SJCRH30 (cell line): ENCODE measurements at regions not wholly inside any gene's neighbourhood (a gene's known extent, or its start where the extent isn't known, plus 50 kb on each side); places are given as distances from the start of the nearest gene placed in this dataset.

Experiments used
- DNase-seq, 2 experiments: peaks; one replicate each; pipeline ENCODE4 v3.0.0-alpha.2; 2015 to 2020
- H3K27ac ChIP-seq: fragments of 250-450 bp; sonication (Bioruptor Pico); 2 replicates; pipeline ENCODE4 v1.5.1; 2020; ENCODE audit warnings: mild to moderate bottlenecking, moderate library complexity
- H3K27me3 ChIP-seq: fragments of 250-450 bp; sonication (Bioruptor Pico); 2 replicates; pipeline ENCODE4 v1.5.1; 2020; ENCODE audit warnings: mild to moderate bottlenecking, moderate library complexity
- H3K36me3 ChIP-seq: fragments of 250-450 bp; sonication (Bioruptor Pico); 2 replicates; pipeline ENCODE4 v1.5.1; 2020; ENCODE audit warnings: mild to moderate bottlenecking, moderate library complexity
- H3K4me1 ChIP-seq: fragments of 250-450 bp; sonication (Bioruptor Pico); 2 replicates; pipeline ENCODE4 v1.5.1; 2020; ENCODE audit warnings: mild to moderate bottlenecking, moderate library complexity
- H3K4me3 ChIP-seq: fragments of 250-450 bp; sonication (Bioruptor Pico); 2 replicates; pipeline ENCODE4 v1.5.1; 2020; ENCODE audit warnings: mild to moderate bottlenecking, moderate library complexity
- H3K9me3 ChIP-seq: fragments of 250-450 bp; sonication (Bioruptor Pico); replicated peaks from 2 replicates; pipeline ENCODE4 v1.5.1; 2020; ENCODE audit warnings: mild to moderate bottlenecking, moderate library complexity

DNA sequence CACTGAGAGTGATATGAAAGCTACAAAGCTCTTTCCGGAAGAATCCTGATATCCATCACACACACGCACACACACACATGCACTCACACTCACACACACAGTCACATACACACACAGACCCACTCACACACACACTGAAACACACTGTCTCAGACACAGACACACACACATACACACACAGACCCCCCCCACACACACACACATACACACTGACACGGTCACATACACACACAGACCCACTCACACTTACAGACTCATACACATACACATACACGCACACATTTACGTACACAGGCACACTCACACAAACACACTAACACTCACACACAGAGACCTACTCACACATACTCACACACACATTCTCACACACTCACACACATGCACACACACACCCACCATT, 58.6 kb downstream of the LIG4 start:
- Histone ChIP-seq H3K36me3 (no peaks in the 10 kb centered on the region), H3K27me3 (no peaks in the 10 kb centered on the region), H3K9me3 (no peaks in the 10 kb centered on the region), H3K4me1 (no peaks in the 10 kb centered on the region), H3K4me3 (no peak overlapping the region), H3K27ac (no peak overlapping the region)
- DNase-seq = no peak

DNA sequence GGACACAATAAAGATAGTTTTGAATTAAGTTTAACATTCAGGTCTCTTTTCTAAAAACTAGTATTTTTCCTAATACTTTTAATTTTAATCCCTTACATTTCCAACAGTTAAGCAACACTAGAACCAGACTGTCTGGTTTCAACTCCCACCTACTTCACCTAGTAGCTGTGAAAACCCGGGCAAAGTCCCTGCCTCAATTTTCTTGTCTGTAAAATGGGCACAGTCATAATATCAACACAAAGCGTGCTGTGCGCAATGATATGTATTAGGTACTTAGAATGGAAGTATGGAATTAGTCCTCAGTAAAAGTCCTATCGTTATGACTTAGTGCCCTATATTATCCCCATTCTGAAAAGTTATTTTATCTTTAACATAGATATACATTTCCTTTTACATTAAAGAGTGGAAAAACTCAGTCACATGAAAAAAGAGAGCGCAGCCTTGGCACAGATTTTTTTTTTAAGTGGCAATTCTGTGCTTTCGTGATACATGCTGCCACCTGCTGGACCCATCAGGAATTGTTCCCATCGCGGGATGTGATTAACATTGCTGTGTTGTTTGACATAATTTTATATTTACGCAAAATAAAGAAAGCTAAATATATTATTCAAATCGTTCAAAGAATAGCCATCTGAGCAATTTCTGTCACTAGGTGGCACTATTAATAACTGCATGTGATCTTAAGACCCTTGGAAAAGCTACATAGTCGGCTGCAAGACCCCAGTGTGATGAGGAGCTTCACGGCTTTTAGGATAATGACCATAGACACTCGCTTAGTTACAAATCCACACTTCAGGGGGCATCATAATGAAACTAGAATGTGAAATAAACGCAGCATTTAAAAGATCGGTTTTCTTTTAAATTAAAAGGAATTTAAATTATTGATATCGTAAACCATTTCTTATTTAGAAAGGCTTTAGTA, 59.9 kb downstream of the LIG4 start:
- DNase-seq = peak; percentile 17 to 58
- no peak overlapping the region for H3K27ac ChIP-seq
- no peak overlapping the region for H3K4me3 ChIP-seq
- no peaks in the 10 kb centered on the region for H3K36me3 ChIP-seq
- no peaks in the 10 kb centered on the region for H3K4me1 ChIP-seq
- H3K9me3 ChIP-seq = no peaks in the 10 kb centered on the region
- no peaks in the 10 kb centered on the region for H3K27me3 ChIP-seq

DNA sequence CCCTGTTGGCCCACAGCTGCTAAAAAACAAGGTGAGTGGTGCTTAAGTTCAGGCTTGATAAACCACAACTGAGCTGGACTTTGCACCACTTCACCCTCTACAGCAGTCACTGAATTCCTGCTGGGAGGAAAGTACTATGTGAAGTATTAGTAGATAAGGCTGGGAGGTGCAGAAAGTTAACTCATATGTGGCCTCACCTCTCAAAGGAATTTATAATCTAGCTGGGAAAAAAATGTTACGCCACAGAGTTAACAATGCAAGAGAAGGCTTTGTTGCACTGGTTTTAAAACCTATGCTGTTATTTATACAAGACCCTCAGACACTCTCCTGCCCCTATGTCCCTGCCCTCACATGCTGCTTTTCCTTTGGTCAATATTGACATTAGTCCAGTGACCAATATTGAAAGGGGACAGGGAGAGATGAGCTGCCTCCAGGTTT, 60.9 kb downstream of the LIG4 start:
- H3K27ac ChIP-seq = no peak overlapping the region
- DNase-seq = no peak
- H3K4me3 ChIP-seq = no peak overlapping the region
- H3K4me1 ChIP-seq = no peaks in the 10 kb centered on the region
- no peaks in the 10 kb centered on the region for H3K9me3 ChIP-seq
- H3K27me3 ChIP-seq = no peaks in the 10 kb centered on the region
- no peaks in the 10 kb centered on the region for H3K36me3 ChIP-seq

DNA sequence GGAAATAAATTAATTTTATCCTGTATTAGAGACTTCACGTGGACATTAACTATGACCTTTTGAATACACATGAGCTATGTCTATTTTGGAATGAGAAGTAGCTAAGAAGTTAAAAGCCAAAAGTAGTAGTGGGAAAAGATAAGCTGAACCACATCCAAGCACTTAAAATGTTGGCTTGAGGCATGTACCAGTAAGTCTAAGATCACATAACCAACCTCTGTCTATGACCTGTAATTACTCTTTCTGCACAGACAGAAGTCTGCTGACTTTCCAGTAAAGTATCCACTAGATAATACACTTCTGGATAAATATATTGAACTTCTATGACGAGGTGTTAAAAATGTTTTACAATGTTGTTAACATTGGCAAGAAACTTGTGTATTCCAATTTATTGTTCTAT, 68.7 kb downstream of the LIG4 start:
- no peak overlapping the region for H3K4me3 ChIP-seq
- no peak overlapping the region for H3K27ac ChIP-seq
- H3K9me3 ChIP-seq = no peaks in the 10 kb centered on the region
- DNase-seq = no peak
- H3K36me3 ChIP-seq = no peaks in the 10 kb centered on the region
- H3K27me3 ChIP-seq = no peaks in the 10 kb centered on the region
- no peaks in the 10 kb centered on the region for H3K4me1 ChIP-seq

DNA sequence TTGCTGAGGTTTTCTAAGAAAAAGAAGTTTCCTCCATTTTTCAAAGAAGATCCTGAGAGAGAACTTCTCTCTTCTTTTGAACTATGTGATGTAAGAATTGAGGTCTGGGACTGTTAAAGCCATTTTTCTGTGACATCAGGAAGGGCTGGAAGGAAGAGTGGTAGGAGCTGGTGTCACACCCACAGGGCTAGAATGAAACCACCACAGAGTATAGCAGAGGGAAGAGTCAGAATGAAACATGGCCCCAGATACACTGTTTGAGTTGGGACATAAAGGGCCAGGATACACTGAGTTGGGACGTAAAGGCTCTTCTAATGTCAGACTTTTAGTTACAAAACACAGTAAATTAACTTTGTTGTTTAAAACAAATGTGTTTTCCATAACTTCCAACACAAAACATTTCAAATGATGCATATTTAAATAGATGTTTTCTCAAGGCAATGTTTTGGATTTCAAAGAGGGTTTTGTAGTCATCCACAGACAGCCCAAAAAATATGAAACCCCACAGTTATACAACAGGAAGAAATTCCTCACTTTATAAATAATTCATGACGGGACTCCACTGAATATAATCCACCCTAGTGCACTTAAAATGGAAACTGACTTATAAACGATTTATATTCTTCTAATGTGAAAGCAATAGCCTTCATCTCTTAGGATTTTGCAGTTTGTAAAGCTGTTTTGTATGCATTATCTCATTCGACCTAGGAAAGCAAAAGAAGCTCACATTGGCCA, 72.5 kb downstream of the LIG4 start:
- Histone ChIP-seq H3K4me1 (no peaks in the 10 kb centered on the region), H3K27ac (no peak overlapping the region), H3K4me3 (no peak overlapping the region), H3K27me3 (no peaks in the 10 kb centered on the region), H3K9me3 (no peaks in the 10 kb centered on the region), H3K36me3 (no peaks in the 10 kb centered on the region)
- no peak for DNase-seq

DNA sequence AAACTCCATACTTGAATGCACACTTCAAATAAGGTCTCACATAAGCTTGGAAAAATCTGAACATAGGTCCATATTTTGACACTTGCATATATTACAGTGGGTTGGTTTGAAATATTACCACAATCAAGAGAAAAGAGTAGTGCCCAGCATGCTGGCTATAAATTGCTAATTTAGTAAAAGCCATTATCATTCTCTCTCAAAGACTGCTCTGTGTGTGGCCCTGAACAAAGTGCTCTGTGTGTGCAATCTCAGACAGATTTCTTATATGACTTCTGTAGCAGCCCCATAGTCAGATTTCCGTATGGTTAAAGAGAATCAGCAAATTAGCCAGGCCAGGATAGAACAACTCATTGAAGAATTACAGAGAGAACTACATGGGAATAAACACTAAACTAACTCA, 78.2 kb downstream of the LIG4 start:
- Histone ChIP-seq H3K36me3 (no peaks in the 10 kb centered on the region), H3K4me3 (no peak overlapping the region), H3K27me3 (no peaks in the 10 kb centered on the region), H3K27ac (no peak overlapping the region), H3K9me3 (no peaks in the 10 kb centered on the region), H3K4me1 (no peaks in the 10 kb centered on the region)
- no peak for DNase-seq

DNA sequence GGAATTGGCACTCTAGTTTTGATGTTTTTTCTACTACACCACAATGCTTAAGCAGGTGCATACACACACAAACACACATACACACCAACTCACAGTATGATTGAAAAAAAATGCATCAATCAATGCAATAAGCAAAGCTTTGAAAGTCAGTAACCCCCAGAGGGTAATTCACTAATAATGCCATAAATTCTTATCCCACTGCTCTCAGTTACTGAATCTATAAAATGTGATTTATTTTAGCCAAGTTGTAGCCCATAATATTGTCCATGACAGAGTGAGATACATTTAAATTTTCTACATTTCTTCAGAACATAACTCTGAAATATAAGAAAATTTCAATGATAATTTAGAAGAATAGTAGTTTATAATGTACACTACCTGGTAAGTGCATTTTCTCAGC, 87.9 kb downstream of the LIG4 start:
- no peaks in the 10 kb centered on the region for H3K36me3 ChIP-seq
- H3K4me3 ChIP-seq = no peak overlapping the region
- H3K9me3 ChIP-seq = no peaks in the 10 kb centered on the region
- DNase-seq = no peak
- H3K27ac ChIP-seq = no peak overlapping the region
- H3K4me1 ChIP-seq = no peaks in the 10 kb centered on the region
- H3K27me3 ChIP-seq = no peaks in the 10 kb centered on the region

DNA sequence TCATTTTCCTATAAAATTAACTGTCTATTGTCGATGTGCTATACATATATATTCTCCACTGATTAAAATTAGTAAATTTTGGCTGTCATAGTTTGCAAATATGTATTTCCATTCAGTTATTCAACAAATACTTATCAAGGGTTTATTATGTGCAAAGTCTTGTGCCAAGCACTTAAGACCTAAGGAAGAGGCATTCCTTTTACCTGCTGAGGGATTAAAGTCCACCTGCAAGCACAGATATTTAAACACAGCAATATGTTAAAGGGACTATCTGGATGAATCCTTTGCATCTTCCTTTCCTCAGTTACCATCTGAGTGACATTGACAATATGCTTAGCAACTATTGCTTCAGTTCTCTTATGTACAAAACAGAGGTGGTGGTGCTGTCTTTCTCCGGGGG, 89.3 kb downstream of the LIG4 start:
- no peaks in the 10 kb centered on the region for H3K27me3 ChIP-seq
- H3K4me3 ChIP-seq = no peak overlapping the region
- H3K36me3 ChIP-seq = no peaks in the 10 kb centered on the region
- H3K27ac ChIP-seq = no peak overlapping the region
- no peak for DNase-seq
- no peaks in the 10 kb centered on the region for H3K9me3 ChIP-seq
- no peaks in the 10 kb centered on the region for H3K4me1 ChIP-seq

DNA sequence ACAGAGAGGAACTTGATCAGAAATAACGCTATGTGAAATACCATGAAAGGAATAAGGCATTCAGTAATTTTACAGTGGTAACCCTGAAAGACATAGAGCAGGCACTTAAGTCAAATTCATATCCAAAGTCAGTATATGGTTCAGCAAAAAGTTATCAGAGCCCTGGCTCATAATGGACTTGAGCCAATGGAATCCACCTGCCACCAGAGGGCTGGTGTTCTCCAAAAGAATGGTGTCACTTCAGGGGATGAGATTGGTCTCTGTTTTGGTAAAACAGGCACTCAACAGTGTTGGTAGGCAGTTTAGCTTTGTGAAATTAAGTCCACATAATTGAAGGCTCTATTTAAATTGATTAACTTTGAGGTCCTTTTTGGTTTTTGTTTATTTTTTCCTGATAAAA, 93.9 kb downstream of the LIG4 start:
- no peaks in the 10 kb centered on the region for H3K36me3 ChIP-seq
- no peak overlapping the region for H3K4me3 ChIP-seq
- no peak overlapping the region for H3K27ac ChIP-seq
- no peaks in the 10 kb centered on the region for H3K9me3 ChIP-seq
- H3K4me1 ChIP-seq = no peaks in the 10 kb centered on the region
- DNase-seq = no peak
- H3K27me3 ChIP-seq = no peaks in the 10 kb centered on the region

DNA sequence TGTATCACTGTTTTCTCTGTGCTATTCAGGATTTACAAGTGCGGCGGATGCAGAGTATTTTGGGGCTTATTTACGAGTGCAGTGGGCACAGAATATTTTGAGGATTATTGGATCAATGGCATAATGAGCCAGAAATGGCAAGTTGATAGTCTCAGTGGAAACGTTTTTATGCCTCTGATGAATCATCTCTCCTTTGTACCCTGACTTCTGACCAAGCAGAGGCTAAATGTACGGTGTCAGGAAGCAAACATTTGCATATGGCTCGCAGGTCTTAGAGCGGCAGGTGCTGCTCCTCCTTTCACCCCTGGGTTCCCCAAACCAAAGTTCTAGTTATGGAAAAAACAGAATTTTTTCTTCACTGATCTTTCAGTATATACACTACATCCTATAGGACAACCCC, 94.5 kb downstream of the LIG4 start:
- Histone ChIP-seq H3K4me1 (no peaks in the 10 kb centered on the region), H3K9me3 (no peaks in the 10 kb centered on the region), H3K36me3 (no peaks in the 10 kb centered on the region), H3K27ac (no peak overlapping the region), H3K4me3 (no peak overlapping the region), H3K27me3 (no peaks in the 10 kb centered on the region)
- no peak for DNase-seq

DNA sequence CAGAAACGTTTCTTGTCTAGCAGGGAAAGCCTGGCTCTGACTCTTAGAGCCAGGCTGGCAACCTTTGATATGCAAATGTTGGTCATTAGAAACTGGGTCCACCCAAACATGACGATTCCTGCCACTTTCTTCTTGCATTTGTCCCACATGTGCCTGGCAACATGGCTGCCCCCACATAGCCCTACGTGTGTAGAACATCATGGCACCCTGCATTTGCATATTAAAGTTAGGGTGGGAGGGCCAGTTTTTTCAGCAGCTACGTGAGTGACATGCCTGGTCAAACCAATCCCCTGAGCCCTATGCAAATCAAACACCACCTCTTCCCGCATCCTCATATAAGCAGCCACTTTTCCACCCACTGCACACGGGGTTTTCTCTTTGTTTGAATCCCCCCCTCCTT, 95.0 kb downstream of the LIG4 start:
- DNase-seq = peak in 1 of 2 experiments; percentile 11
- H3K4me1 ChIP-seq = no peaks in the 10 kb centered on the region
- no peak overlapping the region for H3K4me3 ChIP-seq
- H3K36me3 ChIP-seq = no peaks in the 10 kb centered on the region
- no peaks in the 10 kb centered on the region for H3K27me3 ChIP-seq
- no peaks in the 10 kb centered on the region for H3K9me3 ChIP-seq
- no peak overlapping the region for H3K27ac ChIP-seq

DNA sequence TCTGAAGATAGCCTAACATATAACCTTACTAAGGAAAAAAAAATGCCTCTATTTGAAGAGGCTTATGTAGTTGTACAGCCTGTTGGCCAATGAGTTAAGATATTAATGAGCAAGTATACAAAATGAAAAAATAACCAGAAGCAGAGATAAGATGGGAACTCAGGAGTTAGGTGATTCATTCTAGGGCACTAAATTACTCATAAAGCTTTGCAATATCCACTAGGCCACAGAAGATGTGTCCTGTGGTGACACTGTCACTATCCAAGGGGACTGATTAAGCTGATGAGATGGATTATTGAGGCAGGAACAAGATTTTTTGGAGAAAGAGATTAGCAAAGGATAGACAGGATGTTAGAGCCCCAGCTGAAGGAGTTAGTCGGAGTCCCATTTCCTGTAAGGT, 99.6 kb downstream of the LIG4 start:
- Histone ChIP-seq H3K4me1 (no peaks in the 10 kb centered on the region), H3K4me3 (no peak overlapping the region), H3K27ac (no peak overlapping the region), H3K27me3 (no peaks in the 10 kb centered on the region), H3K36me3 (no peaks in the 10 kb centered on the region), H3K9me3 (no peaks in the 10 kb centered on the region)
- DNase-seq = no peak

DNA sequence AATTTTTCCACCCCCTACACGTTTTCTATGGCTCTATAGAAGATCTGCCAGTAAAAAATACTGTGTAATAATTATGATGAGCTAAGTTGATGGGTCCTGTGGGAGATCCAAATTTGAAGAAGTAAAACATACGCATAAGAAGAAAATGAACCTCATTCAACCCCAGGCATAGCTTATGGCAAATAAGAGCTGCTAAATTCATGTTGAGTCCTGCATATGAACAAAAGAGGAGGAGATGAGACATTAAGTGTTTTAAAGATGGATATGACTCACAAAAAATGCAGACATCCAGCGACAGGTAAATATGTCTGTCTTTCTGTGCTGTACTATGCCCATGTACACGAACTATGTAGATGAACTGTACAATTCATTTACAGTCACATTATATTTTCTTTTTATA, 101.9 kb downstream of the LIG4 start:
- H3K27me3 ChIP-seq = no peaks in the 10 kb centered on the region
- H3K36me3 ChIP-seq = no peaks in the 10 kb centered on the region
- H3K9me3 ChIP-seq = no peaks in the 10 kb centered on the region
- H3K4me3 ChIP-seq = no peak overlapping the region
- no peaks in the 10 kb centered on the region for H3K4me1 ChIP-seq
- H3K27ac ChIP-seq = no peak overlapping the region
- no peak for DNase-seq

DNA sequence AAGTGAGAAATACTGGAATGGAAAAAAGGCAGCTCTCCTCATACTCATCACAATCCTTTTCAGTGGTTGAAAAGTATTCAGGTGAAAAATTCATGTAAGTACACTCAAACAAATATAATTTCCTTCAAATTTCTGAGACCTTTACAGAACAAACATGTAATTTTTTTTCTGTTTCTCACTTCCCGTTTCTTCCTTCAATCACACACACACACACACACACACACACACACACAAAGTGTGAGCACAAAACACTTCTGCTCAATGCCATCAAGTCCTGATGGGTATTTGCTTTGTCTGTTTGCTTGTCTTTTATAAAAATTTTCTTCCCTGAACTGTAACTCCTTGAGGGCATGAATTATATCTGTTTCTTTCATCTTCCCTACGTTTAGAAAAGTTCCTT, 110.6 kb downstream of the LIG4 start:
- H3K4me3 ChIP-seq = no peak overlapping the region
- DNase-seq = no peak
- no peaks in the 10 kb centered on the region for H3K27me3 ChIP-seq
- H3K27ac ChIP-seq = no peak overlapping the region
- H3K36me3 ChIP-seq = no peaks in the 10 kb centered on the region
- no peaks in the 10 kb centered on the region for H3K4me1 ChIP-seq
- no peaks in the 10 kb centered on the region for H3K9me3 ChIP-seq

DNA sequence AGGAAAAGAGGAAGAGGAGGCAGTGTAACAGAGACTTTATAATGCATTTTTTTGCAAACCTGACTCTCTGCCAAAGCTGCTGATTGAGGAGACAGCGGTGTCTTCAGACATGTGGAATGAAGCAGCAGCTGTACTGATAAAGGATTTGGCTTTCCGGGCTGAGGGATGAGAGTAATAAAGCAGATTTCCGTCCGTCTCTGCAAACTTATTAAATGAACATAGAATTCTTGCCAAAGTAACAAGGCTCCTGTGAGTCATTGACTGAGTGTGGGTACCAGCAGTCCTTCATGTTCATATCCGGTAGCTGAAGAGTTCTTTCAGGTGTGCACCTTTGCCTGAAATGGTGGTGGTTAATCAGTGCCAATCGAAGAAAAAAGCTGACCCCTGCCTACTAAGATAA, 112.6 kb downstream of the LIG4 start:
- Histone ChIP-seq H3K9me3 (no peaks in the 10 kb centered on the region), H3K4me1 (no peaks in the 10 kb centered on the region), H3K36me3 (no peaks in the 10 kb centered on the region), H3K4me3 (no peak overlapping the region), H3K27ac (no peak overlapping the region), H3K27me3 (no peaks in the 10 kb centered on the region)
- DNase-seq = no peak
